ENCODE measurements at regions not wholly inside any gene's neighbourhood (a gene's known extent, or its start where the extent isn't known, plus 50 kb on each side); places are given as distances from the start of the nearest gene placed in this dataset.

DNA sequence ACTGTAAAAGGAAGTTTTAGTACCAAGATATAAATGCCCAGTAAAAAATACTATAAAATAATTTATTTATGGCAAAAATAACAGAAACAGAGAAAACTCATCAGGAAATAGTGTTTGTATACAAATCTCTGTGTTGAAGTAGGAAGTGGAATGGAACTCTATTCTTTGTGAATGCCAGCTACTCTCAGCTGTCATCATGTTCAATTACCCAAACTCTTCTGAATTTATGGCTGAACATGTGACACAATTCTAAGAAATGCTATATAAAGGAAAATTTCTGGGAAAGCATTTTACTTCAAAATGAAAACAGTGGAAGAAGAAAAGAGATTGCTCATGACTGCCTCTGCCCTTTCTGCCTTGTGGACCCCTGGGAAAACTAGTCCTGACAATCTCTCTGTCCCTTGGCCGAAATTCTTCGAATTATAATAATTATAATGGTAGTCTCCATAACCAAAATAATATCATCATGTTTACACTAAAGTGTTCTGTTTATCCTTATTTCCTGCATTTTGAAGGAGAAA is 522.3 kb upstream of the ST8SIA4 start:
- POLR2A ChIA-PET = no interaction called here
- no peak for ATAC-seq (ENCODE audit: low read depth)
- no peaks in the 10 kb centered on the region for H3K9me3 Mint-ChIP-seq
- no peaks in the 10 kb centered on the region for H3K36me3 Mint-ChIP-seq
- H3K27ac Mint-ChIP-seq = no peak overlapping the region
- H3K4me1 Mint-ChIP-seq = no peaks in the 10 kb centered on the region
- no peak for DNase-seq
- no peaks in the 10 kb centered on the region for H3K27me3 Mint-ChIP-seq
- H3K4me3 Mint-ChIP-seq = no peak overlapping the region

DNA sequence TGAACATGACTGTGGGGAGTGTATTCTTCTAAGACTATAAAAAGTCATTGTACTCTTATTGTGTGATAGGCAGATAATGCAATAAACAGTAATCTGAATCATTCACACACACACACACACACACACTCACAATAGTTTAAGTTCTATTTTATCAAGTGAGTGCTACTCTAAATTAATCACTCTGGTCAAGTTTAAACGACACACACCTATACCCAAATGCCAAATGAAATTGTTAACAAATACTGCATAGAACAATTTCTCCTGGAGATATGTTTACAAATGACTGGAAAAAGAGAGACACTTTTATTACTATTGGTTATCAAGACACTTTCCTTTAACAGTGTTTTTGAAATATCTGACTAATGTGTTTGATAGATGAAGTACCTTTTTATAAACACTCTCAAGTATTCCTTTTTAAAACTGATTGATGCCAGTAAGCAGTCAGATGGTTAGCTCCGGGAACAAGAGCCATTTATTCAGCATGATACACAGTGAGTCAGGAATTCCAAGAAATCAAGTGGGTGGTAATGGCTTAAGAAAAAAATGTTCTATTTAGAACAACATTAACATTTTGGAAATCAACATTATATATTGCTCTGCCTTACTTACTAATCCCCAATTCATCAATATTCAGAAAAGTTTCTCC is 521.6 kb upstream of the ST8SIA4 start:
- H3K9me3 Mint-ChIP-seq = no peaks in the 10 kb centered on the region
- ATAC-seq (ENCODE audit: low read depth) = no peak

DNA sequence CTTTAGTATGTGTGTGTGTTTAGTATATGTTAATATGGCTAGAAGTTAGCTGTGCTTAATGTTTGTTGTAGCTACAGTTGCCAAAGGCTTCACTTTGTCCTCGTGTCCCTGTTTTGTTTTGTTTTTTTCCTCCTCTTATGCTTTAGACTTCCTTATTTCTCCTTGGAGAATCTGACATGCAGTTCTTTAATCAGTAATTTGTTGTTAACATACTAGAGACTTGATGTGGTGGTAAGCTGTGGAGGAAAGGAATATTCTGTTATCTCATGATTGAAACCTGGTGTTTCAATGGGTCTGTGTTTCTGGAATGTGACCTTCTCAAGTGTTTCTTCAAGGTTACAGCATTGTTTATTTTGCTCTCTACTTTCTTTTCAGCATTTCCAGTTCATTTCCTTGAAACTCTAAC is 515.6 kb upstream of the ST8SIA4 start:
- DNase-seq (no peak), ATAC-seq (ENCODE audit: low read depth) (no peak)
- H3K4me1 Mint-ChIP-seq = no peaks in the 10 kb centered on the region
- no peak overlapping the region for H3K27ac Mint-ChIP-seq
- no peaks in the 10 kb centered on the region for H3K27me3 Mint-ChIP-seq
- H3K4me3 Mint-ChIP-seq = no peak overlapping the region
- H3K36me3 Mint-ChIP-seq = no peaks in the 10 kb centered on the region
- no peaks in the 10 kb centered on the region for H3K9me3 Mint-ChIP-seq
- POLR2A ChIA-PET = no interaction called here

More for the DNA sequence above, 521.6 kb upstream of the ST8SIA4 start:
- H3K4me1 Mint-ChIP-seq = no peaks in the 10 kb centered on the region
- H3K36me3 Mint-ChIP-seq = no peaks in the 10 kb centered on the region
- H3K4me3 Mint-ChIP-seq = no peak overlapping the region
- H3K27ac Mint-ChIP-seq = no peak overlapping the region
- no peak for DNase-seq
- no peaks in the 10 kb centered on the region for H3K27me3 Mint-ChIP-seq
- POLR2A ChIA-PET = no interaction called here

DNA sequence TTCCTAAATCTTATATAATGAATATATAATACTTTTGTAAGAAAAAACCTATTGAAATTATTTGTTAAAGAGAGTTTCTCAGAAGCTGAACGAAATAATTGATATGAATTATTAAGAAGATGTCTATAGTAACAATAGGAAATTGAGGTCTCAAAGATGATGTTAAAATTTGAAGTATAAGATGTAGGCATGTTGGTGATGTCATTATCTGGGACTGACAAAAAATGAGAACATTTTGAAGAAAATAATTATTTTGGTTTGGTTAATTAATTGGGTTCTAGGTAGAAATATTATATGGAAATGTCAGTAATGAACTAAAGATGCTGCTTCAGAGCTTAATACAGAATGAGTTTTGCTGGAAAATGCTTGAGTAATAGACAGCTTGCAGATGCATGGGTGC is 501.4 kb upstream of the ST8SIA4 start:
- H3K4me3 Mint-ChIP-seq = no peak overlapping the region
- DNase-seq = no peak
- no peaks in the 10 kb centered on the region for H3K36me3 Mint-ChIP-seq
- H3K27me3 Mint-ChIP-seq = no peaks in the 10 kb centered on the region
- H3K9me3 Mint-ChIP-seq = no peaks in the 10 kb centered on the region
- no peak overlapping the region for H3K27ac Mint-ChIP-seq
- ATAC-seq (ENCODE audit: low read depth) = no peak
- no peaks in the 10 kb centered on the region for H3K4me1 Mint-ChIP-seq
- POLR2A ChIA-PET = no interaction called here

DNA sequence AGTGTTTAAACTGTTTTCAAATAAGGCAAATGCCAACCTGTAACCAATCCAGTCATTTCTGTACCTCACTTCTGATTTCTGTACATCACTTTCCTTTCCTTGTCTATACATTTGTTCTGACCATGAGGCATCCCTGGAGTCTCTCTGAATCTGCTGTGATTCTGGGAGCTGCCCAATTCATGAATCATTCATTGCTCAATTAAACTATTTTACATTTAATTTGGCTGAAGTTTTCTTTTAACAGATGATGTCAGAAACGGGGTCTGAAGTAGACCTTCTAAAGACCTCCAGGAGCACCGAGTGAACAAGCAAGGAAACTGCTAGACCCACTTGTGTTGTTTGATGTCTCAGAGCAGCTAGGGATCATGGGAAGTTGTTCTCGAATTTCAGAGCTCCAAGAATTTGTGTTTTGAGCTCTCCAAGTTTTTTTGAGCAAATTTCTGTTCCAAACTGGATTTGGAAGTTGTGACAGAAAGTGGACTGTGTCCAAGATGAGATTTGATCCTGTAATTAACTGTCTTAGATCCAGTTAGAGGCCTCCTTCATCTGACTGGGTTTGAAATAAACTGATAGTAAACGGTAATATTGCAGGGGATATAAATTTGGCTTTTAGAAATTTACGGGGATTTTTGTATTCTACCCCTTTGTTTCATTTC is 490.8 kb upstream of the ST8SIA4 start:
- no peaks in the 10 kb centered on the region for H3K27me3 Mint-ChIP-seq
- ATAC-seq (ENCODE audit: low read depth) (no peak), DNase-seq (no peak)
- POLR2A ChIA-PET = no interaction called here
- H3K4me1 Mint-ChIP-seq = no peaks in the 10 kb centered on the region
- no peaks in the 10 kb centered on the region for H3K9me3 Mint-ChIP-seq
- no peak overlapping the region for H3K4me3 Mint-ChIP-seq
- H3K27ac Mint-ChIP-seq = no peak overlapping the region
- no peaks in the 10 kb centered on the region for H3K36me3 Mint-ChIP-seq

DNA sequence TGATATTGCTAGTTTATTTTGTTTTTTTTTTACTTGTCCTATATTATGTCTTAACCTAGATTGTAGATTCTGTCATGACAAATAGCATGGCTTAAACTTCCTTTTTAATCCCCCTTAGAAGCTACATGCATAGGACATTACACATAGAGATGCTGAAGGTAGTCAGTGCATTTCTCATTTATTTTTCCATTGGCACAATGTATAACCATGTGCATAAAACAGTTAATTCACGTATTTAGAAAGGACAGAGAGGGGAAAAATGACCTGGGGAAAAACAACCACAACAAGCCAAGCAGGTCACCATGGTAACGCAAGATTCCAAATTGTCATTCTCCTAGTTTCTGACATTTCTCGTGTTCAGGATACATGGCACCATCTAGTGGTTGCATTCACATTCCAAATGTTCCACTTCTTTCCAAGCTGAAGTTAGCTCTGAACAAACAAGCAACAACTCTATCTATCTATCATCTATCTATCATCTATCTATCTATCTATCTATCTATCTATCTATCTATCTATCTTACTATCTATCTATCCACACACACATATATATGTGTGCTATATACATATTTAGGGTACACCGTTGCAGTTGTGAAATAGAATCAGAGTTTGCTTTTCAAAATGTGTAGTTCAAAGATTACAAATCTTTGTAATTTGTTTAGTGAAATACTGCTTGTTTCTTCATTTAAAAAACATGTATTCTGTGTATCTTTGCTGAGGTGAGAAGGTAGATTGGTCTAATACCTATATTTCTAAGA is 487.2 kb upstream of the ST8SIA4 start:
- no peaks in the 10 kb centered on the region for H3K4me1 Mint-ChIP-seq
- no peak for ATAC-seq (ENCODE audit: low read depth)
- H3K27ac Mint-ChIP-seq = no peak overlapping the region
- no peak overlapping the region for H3K4me3 Mint-ChIP-seq
- DNase-seq = no peak
- no peaks in the 10 kb centered on the region for H3K27me3 Mint-ChIP-seq
- no peaks in the 10 kb centered on the region for H3K36me3 Mint-ChIP-seq
- H3K9me3 Mint-ChIP-seq = no peaks in the 10 kb centered on the region
- POLR2A ChIA-PET = no interaction called here

DNA sequence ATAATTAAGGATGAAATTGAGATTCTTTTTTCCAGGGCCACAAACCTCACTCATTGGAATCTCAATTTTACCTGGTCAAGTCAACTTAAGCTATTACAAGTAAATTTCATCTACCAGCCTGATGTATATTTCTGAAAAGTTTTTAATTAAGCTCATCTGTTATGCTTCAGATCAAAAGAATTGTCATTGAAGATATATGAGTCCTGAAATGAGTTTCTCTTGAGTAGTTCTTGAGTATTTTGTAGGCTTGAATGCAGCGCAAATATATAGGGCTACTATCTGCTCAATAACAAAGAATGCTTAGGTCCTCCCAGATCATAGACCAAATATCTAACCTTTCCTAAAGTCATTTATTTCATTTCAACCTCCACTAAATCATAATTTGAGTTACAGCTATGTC is 482.2 kb upstream of the ST8SIA4 start:
- Mint-ChIP-seq H3K36me3 (no peaks in the 10 kb centered on the region), H3K9me3 (no peaks in the 10 kb centered on the region), H3K27me3 (no peaks in the 10 kb centered on the region), H3K27ac (no peak overlapping the region), H3K4me3 (no peak overlapping the region), H3K4me1 (no peaks in the 10 kb centered on the region)
- DNase-seq = no peak
- POLR2A ChIA-PET = no interaction called here
- no peak for ATAC-seq (ENCODE audit: low read depth)

DNA sequence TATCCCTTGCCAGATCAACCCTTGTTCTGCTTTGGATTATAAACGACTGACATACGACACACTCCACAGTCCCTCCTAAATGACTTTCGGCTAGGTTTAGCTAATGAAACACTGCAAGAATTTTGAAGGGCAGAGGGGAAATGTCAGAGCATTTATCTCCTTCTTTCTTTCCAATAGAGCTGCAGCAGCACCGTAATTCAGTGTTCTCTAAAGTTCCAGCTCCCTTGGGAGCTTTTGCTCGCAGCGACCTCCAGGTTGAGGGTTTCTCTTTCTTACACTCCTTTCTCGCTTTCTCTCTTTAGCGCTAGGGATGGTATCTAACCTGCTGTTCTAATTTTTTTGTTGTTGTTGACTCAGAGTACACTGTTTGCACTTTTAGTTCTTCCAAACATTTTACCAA is 467.1 kb upstream of the ST8SIA4 start:
- no peak for DNase-seq
- ATAC-seq (ENCODE audit: low read depth) = no peak
- POLR2A ChIA-PET = no interaction called here

DNA sequence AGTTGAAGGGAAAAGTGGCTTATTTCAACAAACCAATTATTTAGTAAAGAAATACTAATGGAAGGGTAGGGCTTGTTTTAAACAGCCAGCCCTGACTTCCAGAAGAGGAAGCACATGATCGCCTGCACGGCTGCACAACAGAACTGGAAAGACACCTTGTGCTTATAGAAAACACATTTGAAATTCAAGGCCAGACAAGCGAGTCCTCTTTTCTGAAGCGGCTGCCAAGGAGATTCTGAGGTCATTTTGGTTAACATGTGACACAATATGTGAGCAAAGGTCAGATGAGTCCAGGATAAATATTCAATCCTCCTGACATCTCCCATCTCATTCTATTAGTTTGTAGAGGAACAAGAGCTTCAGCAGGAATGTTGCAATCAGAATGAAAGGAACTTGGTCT is 461.4 kb upstream of the ST8SIA4 start:
- no peak overlapping the region for H3K4me3 Mint-ChIP-seq
- POLR2A ChIA-PET = no interaction called here
- no peaks in the 10 kb centered on the region for H3K4me1 Mint-ChIP-seq
- no peak overlapping the region for H3K27ac Mint-ChIP-seq
- H3K9me3 Mint-ChIP-seq = no peaks in the 10 kb centered on the region
- no peaks in the 10 kb centered on the region for H3K27me3 Mint-ChIP-seq
- ATAC-seq (ENCODE audit: low read depth) (no peak), DNase-seq (no peak)
- no peaks in the 10 kb centered on the region for H3K36me3 Mint-ChIP-seq

More for the DNA sequence above, 467.1 kb upstream of the ST8SIA4 start:
- no peaks in the 10 kb centered on the region for H3K36me3 Mint-ChIP-seq
- H3K9me3 Mint-ChIP-seq = no peaks in the 10 kb centered on the region
- H3K27ac Mint-ChIP-seq = no peak overlapping the region
- no peak overlapping the region for H3K4me3 Mint-ChIP-seq
- H3K4me1 Mint-ChIP-seq = no peaks in the 10 kb centered on the region
- no peaks in the 10 kb centered on the region for H3K27me3 Mint-ChIP-seq

DNA sequence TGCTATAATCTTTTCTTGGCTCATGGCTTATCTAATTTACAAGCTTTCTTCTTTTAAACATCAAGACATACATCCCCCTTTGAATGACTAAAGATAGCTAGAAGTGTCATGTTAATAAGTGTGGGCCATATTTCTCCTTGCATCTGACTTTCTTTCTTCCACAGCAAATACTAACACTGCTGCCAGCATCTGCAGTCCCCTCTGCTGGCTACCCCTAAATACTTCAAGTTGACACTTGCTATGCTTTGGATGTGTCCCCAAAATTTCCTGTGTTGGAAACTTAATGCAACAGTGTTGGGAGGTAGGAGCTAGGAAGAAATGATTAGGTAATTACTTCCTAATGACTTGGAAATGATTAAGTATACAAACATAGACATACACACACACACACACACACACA is 459.0 kb upstream of the ST8SIA4 start:
- Mint-ChIP-seq H3K9me3 (no peaks in the 10 kb centered on the region), H3K36me3 (no peaks in the 10 kb centered on the region), H3K4me3 (no peak overlapping the region), H3K27me3 (no peaks in the 10 kb centered on the region), H3K4me1 (no peaks in the 10 kb centered on the region), H3K27ac (no peak overlapping the region)
- POLR2A ChIA-PET = no interaction called here
- DNase-seq = no peak
- no peak for ATAC-seq (ENCODE audit: low read depth)

DNA sequence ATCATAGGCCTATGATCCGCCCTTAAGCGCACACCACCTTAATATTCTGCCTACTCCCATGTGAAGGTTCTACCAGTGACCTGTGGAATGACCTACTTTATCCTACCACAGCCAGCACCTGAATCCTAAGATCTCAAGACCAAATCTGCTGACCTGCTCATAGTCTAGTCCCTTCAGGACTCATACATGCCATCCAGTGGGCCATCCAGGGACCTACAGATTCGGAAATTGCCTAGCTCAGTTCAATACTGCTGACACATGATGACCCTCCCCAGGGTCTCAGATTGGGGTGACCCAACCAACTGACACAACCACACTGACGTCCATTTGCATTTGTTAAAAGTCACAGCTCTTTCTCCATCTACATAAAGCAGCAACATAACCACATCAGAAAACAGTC is 443.8 kb upstream of the ST8SIA4 start:
- POLR2A ChIA-PET = no interaction called here
- H3K27ac Mint-ChIP-seq = no peak overlapping the region
- H3K4me3 Mint-ChIP-seq = no peak overlapping the region
- H3K27me3 Mint-ChIP-seq = peaks cover 2% of the 10 kb centered on the region
- ATAC-seq (ENCODE audit: low read depth) (no peak), DNase-seq (no peak)
- H3K9me3 Mint-ChIP-seq = peaks cover 1% of the 10 kb centered on the region
- no peaks in the 10 kb centered on the region for H3K4me1 Mint-ChIP-seq
- no peaks in the 10 kb centered on the region for H3K36me3 Mint-ChIP-seq

DNA sequence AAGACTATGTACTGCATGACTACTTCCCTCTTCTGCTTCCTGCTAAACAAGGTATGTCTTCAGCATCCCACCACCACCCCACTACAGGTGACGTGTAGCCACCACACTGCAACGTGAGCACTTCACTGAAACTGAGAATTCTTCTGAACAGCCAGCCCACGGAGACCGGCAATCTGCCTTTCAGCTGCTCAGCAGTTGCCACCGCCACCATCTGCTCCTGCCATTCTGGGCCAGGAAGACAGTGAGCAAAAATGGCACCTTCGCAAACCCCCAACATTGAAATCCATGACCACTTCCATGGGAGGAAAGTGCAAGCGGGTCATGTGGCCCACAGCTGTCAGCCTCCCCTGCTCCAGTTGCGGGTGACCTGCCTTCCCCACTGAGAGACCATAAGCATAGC is 443.4 kb upstream of the ST8SIA4 start:
- Mint-ChIP-seq H3K4me3 (no peak overlapping the region), H3K27me3 (peaks cover 2% of the 10 kb centered on the region), H3K9me3 (peaks cover 1% of the 10 kb centered on the region), H3K36me3 (no peaks in the 10 kb centered on the region), H3K4me1 (no peaks in the 10 kb centered on the region), H3K27ac (no peak overlapping the region)
- DNase-seq = no peak
- ATAC-seq (ENCODE audit: low read depth) = no peak
- POLR2A ChIA-PET = no interaction called here

DNA sequence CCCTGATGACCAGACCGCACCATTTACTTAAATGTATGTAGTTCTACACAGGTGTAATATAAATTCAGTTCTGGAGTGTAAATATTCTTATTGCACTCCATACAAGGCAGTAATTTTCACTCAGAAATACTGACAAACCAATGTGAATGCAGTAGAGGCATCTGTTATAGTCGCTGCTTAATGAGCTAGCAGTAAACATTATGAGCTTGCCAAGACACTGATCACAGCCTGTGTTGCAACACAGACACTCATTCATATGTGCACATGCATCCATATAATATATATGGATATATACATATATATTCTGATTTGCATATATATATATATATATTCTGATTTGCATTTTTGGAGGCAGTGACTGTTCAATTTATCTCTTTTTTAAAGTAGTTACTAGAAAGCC is 435.1 kb upstream of the ST8SIA4 start:
- DNase-seq (no peak), ATAC-seq (ENCODE audit: low read depth) (no peak)
- H3K36me3 Mint-ChIP-seq = no peaks in the 10 kb centered on the region
- POLR2A ChIA-PET = no interaction called here
- peaks cover 1% of the 10 kb centered on the region for H3K9me3 Mint-ChIP-seq
- no peak overlapping the region for H3K27ac Mint-ChIP-seq
- H3K27me3 Mint-ChIP-seq = no peaks in the 10 kb centered on the region
- no peak overlapping the region for H3K4me3 Mint-ChIP-seq
- no peaks in the 10 kb centered on the region for H3K4me1 Mint-ChIP-seq

DNA sequence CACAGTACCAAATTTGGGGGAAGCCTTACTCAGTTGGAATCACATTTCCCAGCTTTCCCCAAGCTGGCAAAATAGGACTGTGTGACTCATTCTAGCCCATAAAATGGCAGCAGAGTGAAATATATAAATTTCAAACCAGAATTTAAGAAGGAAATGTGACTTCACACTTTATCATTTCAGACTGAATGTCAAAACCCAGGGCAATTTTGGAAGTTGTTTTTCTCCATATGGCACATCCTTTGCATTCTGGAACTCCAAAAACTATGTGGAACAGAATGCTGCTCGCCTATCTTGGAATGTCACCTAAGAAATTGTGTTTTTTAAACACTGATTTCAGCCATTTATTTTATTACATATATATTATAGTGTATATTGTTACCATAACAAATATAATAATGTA is 424.7 kb upstream of the ST8SIA4 start:
- H3K9me3 Mint-ChIP-seq = peaks cover 2% of the 10 kb centered on the region
- H3K27me3 Mint-ChIP-seq = peaks cover 2% of the 10 kb centered on the region
- DNase-seq (no peak), ATAC-seq (ENCODE audit: low read depth) (no peak)
- POLR2A ChIA-PET = no interaction called here
- H3K36me3 Mint-ChIP-seq = no peaks in the 10 kb centered on the region
- no peak overlapping the region for H3K27ac Mint-ChIP-seq
- H3K4me1 Mint-ChIP-seq = no peaks in the 10 kb centered on the region
- H3K4me3 Mint-ChIP-seq = no peak overlapping the region
